Amygdala (tissue), 56 donors: ENCODE measurements at regions not wholly inside any gene's neighbourhood (a gene's known extent, or its start where the extent isn't known, plus 50 kb on each side); places are given as distances from the start of the nearest gene placed in this dataset.
"Not testable (repeated sequence)": the region's sequence is repeated elsewhere in the genome, so short reads cannot be mapped to it uniquely, and the experiment has no call there.

Experiments
- DNase-seq, 56 donors: peaks; one replicate each; lab custom pipeline; 2025; lab: John Stamatoyannopoulos, UW

DNA sequence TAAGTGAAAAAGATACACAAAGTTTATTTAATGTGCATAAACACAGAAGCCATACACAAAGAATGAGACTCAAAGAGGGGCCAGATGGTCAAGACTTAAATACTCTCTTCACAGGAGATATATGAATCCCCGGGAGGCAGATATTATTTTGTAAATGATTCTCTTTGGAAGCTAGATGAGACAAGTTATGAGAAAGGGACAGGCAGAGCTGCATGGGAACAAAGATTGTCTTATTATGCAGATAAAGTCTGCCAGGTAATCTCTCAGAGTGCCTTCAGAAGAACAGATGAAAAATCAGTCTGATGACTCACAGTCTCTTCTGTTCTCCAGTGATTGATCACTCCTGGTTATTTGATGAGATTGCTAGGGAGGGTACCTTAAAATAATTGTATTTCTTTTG lies 89.0 kb downstream of the NAF1 start:
- DNase-seq: no peak

GRCh38 chr4:163072222-163072621 lies 94.5 kb downstream of the NAF1 start:
- DNase-seq: no peak

- no peak for DNase-seq
These were observed 95.4 kb downstream of the NAF1 start for GRCh38 chr4:163071308-163071707.

- DNase-seq: no peak
These were observed 96.7 kb downstream of the NAF1 start for GRCh38 chr4:163070023-163070422.

DNA sequence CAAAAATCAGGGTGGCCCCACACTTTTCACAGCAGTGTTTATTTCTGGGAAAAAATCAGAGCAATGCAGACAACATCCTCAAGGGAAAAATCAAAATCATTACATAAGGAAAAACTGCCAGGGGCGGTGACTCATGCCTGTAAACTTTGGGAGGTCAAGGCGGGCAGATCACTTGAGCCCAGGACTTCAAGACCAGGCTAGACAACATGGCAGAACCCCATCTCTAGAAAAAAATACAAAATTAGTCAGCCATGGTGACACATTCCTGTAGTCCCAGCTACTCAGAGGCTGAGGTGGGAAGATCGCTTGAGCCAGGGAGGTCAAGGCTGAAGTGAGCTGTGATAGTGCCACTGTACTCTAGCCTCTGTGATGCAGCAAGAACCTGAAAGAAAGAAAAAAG lies 102.8 kb downstream of the NAF1 start:
- DNase-seq: no peak

DNA sequence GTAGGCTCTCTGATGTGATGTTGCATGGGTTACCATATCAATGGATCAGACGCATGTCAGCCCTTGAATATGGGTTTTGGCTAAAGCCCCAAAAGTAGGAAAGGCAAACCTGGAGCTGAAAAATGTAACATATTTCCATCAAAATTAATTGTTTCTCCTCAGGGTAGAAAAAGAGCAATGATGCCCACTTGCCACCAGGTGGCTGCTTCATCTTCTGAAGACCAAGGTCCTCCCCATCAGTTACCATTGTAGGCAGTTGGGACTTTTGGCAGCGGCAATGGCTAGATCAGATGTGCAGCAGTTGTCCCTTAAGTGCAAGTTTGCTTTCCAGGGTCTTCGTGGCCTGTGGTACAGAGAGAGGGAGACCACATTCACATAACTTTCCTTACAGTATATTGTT lies 118.2 kb downstream of the NAF1 start:
- DNase-seq: no peak

DNA sequence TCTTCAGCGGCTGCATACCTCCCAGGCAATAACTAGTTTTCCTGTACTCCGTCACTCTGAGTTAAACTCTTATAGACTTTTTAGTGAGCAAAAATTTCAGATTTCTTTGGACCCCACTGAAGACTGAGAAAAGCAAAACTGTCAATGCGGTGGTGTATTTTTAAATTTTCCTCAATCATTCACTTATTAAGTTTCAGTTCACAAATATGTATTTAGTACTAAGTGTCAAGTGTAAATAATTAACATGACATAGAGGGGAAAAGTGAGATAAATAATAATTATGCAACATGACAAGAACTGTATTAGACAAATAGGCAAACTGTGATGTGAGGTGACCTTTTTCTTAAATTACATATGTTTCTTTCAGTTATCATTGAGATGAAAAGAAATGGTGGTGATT lies 124.4 kb downstream of the NAF1 start:
- no peak for DNase-seq

GRCh38 chr4:163017135-163017534 lies 149.6 kb downstream of the NAF1 start:
- no peak for DNase-seq

DNA sequence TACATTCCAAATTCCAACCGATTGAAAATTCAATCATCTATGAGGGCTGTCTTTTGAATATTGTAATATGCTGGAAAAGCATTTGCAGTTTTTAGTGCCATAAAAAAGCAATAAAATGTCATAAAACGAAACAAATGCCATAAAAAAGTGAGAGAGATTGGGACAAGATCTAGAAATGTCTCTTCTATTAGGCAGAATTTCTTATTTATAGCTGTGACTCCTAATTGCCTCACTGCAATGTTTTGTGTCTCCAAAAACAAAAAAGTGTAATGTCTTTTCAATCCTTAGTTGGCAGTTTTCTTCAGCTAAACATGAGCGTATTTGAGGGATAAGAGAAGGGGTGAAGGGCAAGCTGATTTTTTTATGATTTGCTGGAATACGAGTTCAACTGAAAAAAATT lies 153.9 kb downstream of the NAF1 start:
- no peak for DNase-seq

- no peak for DNase-seq
These were observed 162.7 kb downstream of the NAF1 start for GRCh38 chr4:163003979-163004378.

DNA sequence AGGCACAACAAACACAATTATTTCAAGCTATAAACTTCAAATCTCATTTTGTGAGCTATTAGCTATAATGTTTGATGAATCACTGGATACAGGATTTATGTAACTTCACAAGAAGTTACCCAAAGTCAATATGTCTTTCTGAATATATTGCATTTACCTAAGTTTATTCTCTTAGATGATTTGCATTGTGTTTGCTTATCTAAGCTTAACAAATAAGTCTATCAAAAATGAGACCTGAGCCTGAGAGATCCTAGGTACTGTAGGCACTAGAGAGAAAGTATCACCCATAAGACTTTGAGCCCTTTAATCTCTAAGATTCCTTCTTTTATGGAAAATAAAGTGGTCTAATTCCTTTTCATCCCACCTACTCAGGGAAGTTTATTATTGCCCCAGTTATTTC lies 178.2 kb downstream of the NAF1 start:
- no peak for DNase-seq

- DNase-seq: no peak
These were observed 181.6 kb downstream of the NAF1 start for GRCh38 chr4:162985131-162985530.

GRCh38 chr4:162984621-162985020 lies 182.1 kb downstream of the NAF1 start:
- DNase-seq: no peak

- no peak for DNase-seq
These were observed 184.9 kb downstream of the NAF1 start for GRCh38 chr4:162981823-162982222.

DNA sequence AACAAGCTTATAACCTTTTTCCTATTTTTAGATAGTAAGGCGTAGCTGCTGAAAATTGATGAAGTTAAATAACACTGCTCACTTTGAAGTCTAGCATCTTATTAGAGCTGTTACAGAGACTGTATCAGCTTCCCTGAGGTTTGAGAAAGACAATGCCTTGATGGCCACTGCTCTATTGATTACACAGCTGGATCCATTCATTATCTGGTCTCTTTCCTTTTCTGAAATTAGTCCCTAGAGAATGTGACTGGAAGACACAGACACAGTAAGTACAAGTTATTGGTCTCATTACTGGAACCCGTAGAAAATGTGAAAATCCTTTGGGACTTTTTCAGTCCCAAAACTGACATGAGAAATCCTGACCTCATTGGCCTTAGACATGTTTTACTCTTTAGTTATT lies 188.3 kb downstream of the NAF1 start:
- no peak for DNase-seq

GRCh38 chr4:162977788-162978187 lies 188.9 kb downstream of the NAF1 start:
- no peak for DNase-seq

DNA sequence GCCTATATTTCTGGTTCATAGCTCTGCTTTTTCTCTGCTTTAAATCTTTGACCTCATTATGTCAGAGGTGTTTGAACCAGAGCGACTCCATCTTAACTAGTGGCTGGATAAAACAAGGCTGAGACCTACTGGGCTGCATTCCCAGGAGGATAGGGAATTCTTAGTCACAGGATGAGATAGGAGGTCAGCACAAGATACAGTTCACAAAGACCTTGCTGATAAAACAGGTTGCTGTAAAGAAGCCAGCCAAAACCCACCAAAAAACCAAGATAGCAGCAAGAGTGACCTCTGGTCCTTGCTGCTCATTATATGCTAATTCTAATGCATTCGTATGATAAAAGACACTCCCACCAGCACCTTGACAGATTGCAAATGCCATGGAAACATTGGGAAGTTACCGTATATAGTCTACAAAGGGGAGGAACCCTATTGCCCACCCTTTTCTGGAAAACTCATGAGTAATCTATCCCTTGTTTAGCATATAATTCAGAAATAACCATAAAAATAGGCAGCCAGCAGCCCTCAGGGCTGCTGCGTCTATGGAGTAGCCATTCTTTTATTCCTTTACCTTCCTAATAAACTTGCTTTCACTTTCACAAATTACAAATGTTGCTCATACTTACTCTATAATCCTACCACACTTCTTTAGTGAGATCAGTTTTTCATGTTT lies 193.9 kb downstream of the NAF1 start:
- no peak for DNase-seq

GRCh38 chr4:162969194-162969593 lies 197.5 kb downstream of the NAF1 start:
- DNase-seq: no peak

- not testable (repeated sequence) for DNase-seq
These were observed 200.7 kb downstream of the NAF1 start for GRCh38 chr4:162965978-162966377.

- DNase-seq: peak in 3 of 56 donors; percentile 0 to 23 (median 1)
These were observed 207.6 kb downstream of the NAF1 start for GRCh38 chr4:162959046-162959445.

GRCh38 chr4:162957521-162958143 lies 209.1 kb downstream of the NAF1 start:
- no peak for DNase-seq

GRCh38 chr4:162954976-162955375 lies 211.7 kb downstream of the NAF1 start:
- DNase-seq: no peak

DNA sequence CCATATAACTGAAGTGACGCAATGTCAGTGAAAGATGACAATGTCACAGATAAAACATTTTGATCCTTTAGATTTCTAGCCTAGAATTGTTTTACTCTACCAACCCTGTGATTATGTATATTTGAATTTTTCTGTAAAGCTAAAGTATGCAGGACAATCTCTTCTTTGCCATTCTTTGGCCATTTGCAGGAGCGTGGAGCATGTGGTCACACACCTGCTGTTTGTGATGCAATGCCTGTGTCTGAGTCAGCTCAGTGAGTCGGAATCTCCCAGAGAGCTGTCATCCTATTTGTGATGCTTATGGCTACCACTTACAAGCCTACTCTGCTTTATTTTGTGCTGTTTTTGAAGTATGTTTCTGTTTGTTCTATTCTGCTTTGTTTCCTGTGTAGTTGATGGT lies 214.5 kb downstream of the NAF1 start:
- no peak for DNase-seq
